NT2/D1 (cell line): ENCODE measurements at regions not wholly inside any gene's neighbourhood (a gene's known extent, or its start where the extent isn't known, plus 50 kb on each side); places are given as distances from the start of the nearest gene placed in this dataset.

Experiments
- SUZ12 ChIP-seq: IDR thresholded peaks from 2 replicates; pipeline ENCODE4 v1.6.1; 2011; ENCODE audit not compliant: insufficient read length, insufficient read depth; ENCODE audit errors: extremely low read depth
- YY1 ChIP-seq: IDR thresholded peaks from 2 replicates; pipeline ENCODE4 v1.6.1; 2011; ENCODE audit not compliant: insufficient read length, insufficient read depth
- ZNF274 ChIP-seq: IDR thresholded peaks from 2 replicates; pipeline ENCODE4 v1.6.1; 2011; ENCODE audit warnings: mild to moderate bottlenecking, low read depth, low read length

- TF ChIP-seq YY1 (no peak), ZNF274 (no peak), SUZ12 (no peak)
Measured at GRCh38 chr12:94879542-94879941, 124.0 kb downstream of the NDUFA12 start.
